Osteocyte (in vitro differentiated cells): ENCODE measurements at regions not wholly inside any gene's neighbourhood (a gene's known extent, or its start where the extent isn't known, plus 50 kb on each side); places are given as distances from the start of the nearest gene placed in this dataset.

Source experiments
- DNase-seq: peaks from one replicate; pipeline ENCODE4 v3.0.0; 2021; ENCODE audit warnings: mixed read lengths; ENCODE audit not compliant: unreplicated experiment; ENCODE audit errors: extremely low spot score
- H3K27ac Mint-ChIP-seq: one replicate; pipeline ENCODE4 v1.8.0; 2021; ENCODE audit warnings: mild to moderate bottlenecking, mixed read lengths; ENCODE audit not compliant: unreplicated experiment
- H3K27me3 Mint-ChIP-seq: one replicate; pipeline ENCODE4 v1.8.0; 2021; ENCODE audit warnings: mixed read lengths; ENCODE audit not compliant: unreplicated experiment
- H3K36me3 Mint-ChIP-seq: one replicate; pipeline ENCODE4 v1.8.0; 2021; ENCODE audit warnings: mixed read lengths; ENCODE audit not compliant: unreplicated experiment
- H3K4me1 Mint-ChIP-seq: one replicate; pipeline ENCODE4 v1.8.0; 2021; ENCODE audit warnings: mixed read lengths; ENCODE audit not compliant: unreplicated experiment
- H3K4me3 Mint-ChIP-seq: one replicate; pipeline ENCODE4 v1.8.0; 2021; ENCODE audit warnings: mild to moderate bottlenecking, moderate library complexity, mixed read lengths; ENCODE audit not compliant: unreplicated experiment
- H3K9me3 Mint-ChIP-seq: one replicate; pipeline ENCODE4 v1.8.0; 2021; ENCODE audit warnings: mixed read lengths; ENCODE audit not compliant: unreplicated experiment
- TF ChIP-seq, protein P1 (sequence below): fragments of 200-600 bp; sonication (generic); IDR thresholded peaks from 2 replicates; pipeline ENCODE4 v1.5.0; 2021; ENCODE audit warnings: antibody characterized with exemption, mild to moderate bottlenecking, moderate library complexity

DNA sequence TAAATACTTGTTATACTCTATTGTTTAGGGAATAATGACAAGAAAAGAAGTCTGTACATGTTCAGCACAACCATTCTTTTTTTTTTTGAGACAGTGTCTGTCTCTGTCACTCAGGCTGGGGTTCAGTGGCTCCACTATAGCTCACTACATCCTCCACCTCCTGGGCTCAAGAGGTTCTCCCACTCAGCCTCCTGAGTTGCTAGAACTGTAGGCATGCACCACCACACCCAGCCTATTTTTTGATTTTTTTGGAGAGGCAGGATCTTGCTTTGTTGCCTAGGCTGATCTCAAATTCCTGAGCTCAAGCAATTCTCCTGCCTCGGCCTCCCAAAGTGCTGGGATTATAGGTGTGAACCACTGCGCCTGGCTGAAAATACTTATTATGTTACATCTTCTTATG lies 250.0 kb downstream of the MIAT start:
- no peaks in the 10 kb centered on the region for H3K36me3 Mint-ChIP-seq
- TF ChIP-seq, protein P1, sequence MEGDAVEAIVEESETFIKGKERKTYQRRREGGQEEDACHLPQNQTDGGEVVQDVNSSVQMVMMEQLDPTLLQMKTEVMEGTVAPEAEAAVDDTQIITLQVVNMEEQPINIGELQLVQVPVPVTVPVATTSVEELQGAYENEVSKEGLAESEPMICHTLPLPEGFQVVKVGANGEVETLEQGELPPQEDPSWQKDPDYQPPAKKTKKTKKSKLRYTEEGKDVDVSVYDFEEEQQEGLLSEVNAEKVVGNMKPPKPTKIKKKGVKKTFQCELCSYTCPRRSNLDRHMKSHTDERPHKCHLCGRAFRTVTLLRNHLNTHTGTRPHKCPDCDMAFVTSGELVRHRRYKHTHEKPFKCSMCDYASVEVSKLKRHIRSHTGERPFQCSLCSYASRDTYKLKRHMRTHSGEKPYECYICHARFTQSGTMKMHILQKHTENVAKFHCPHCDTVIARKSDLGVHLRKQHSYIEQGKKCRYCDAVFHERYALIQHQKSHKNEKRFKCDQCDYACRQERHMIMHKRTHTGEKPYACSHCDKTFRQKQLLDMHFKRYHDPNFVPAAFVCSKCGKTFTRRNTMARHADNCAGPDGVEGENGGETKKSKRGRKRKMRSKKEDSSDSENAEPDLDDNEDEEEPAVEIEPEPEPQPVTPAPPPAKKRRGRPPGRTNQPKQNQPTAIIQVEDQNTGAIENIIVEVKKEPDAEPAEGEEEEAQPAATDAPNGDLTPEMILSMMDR: no peak
- peaks cover 21% of the 10 kb centered on the region for H3K4me1 Mint-ChIP-seq
- no peak overlapping the region for H3K4me3 Mint-ChIP-seq
- H3K27ac Mint-ChIP-seq: no peak overlapping the region
- no peaks in the 10 kb centered on the region for H3K9me3 Mint-ChIP-seq
- H3K27me3 Mint-ChIP-seq: no peaks in the 10 kb centered on the region
- DNase-seq: no peak

DNA sequence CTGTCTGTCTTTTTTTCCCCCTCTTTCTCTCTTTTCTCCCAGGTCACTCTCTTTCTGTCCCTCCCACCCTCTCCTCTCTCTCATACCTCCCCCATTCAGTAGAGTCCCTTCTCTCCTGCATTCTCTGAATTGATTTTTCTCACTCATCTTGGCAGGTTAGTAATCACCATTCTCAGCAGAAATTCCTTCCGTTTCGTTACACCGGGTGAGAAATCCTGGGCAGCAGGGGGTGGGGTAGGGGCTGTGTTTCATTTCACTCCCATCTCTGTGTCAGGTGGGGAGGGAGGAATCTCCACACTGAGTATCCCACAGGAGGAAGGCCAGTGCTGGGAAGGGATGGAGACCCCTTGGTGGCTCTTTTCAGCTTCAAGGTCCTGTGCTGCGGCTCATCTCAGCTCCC lies 253.5 kb downstream of the MIAT start:
- Mint-ChIP-seq H3K27ac (no peak overlapping the region), H3K4me1 (no peaks in the 10 kb centered on the region), H3K27me3 (no peaks in the 10 kb centered on the region), H3K4me3 (no peak overlapping the region), H3K9me3 (no peaks in the 10 kb centered on the region), H3K36me3 (no peaks in the 10 kb centered on the region)
- TF ChIP-seq, protein P1: no peak
- DNase-seq: no peak

DNA sequence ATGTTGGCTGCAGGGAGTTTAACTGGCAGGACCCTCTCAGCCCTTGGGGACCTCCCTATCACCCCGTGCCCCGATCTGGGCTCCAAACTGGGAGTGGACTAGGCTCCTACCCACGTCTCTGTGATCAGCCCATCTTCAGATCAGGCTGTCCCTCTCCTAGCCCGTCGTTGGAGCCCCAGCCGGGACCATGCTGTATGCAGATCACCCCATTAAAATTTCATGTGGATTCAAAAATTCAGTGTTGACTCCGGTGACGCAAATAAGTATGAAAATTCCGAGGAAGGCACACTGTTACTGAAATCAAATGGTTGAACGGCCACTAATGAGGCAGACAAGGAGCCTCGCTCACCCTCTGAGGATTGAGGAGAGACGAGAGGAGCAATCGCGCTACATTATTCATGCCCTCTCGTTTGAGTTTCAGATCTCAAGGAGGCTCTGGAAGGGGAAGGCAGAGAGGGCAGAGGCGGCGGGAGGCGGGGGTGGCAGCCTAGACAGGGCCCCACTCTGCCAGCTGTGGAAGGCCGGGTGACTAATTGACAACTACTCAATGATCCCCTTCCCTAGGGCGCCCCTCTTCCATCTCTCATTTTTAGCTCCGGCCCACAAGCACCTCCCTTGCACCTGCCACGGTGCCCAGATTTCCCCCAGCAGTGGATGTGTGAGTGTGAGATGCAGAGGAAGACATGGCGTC lies 255.4 kb downstream of the MIAT start:
- DNase-seq: no peak
- Mint-ChIP-seq H3K27me3 (no peaks in the 10 kb centered on the region), H3K9me3 (no peaks in the 10 kb centered on the region), H3K27ac (no peak overlapping the region), H3K4me3 (no peak overlapping the region), H3K4me1 (no peaks in the 10 kb centered on the region), H3K36me3 (no peaks in the 10 kb centered on the region)
- TF ChIP-seq, protein P1: no peak

DNA sequence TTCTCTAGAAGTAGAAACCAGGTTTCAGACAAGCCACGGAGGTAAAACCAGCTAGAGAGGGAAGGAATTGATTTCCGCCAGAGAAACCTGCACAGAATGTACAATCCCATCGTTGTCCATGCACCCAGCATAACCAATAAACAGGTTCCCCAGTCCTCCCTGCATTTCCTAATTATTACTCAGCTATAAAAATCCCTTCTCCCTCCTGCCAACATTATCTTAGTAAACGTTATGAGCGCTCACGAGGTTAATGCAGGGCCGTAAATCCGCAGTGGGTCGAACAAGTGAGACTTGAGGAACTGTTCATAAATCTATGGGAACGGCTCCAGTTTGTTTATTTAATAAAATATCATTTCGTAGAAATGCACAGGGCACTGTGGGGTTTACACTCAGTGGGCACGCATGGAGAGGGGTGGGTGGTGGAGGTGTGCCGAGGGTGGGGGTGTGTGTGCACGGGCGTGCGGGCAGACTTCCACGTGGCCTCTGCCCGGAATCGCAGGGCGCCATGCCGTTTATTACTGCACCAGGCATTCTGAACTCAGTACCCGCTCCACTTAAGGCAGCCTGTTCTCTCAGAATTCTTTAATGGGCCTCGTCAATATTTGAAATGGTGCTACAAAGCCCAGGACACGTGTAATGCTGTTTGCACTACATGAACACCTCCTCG lies 257.3 kb downstream of the MIAT start:
- no peaks in the 10 kb centered on the region for H3K36me3 Mint-ChIP-seq
- H3K4me1 Mint-ChIP-seq: no peaks in the 10 kb centered on the region
- no peak overlapping the region for H3K27ac Mint-ChIP-seq
- H3K4me3 Mint-ChIP-seq: no peak overlapping the region
- no peaks in the 10 kb centered on the region for H3K27me3 Mint-ChIP-seq
- H3K9me3 Mint-ChIP-seq: no peaks in the 10 kb centered on the region
- TF ChIP-seq, protein P1: no peak
- DNase-seq: no peak

DNA sequence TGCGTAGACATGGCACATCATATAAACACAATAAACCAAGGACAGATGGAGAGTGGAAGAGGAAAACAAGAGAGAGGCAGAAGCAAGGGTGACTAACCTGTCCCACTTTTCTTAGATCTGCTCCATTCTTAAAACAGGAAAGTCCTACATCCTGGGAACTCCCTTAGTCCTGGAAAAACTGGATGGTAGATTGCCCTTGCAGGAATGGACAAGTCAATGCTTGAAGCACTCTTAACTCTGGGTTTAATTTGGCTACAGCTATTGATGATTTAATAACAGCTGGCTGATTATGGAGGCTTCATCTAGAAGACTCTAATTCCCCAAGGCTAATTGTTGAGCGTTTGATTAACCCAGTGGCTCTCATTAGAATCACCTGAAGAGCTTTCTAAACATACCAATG lies 258.8 kb downstream of the MIAT start:
- no peak overlapping the region for H3K4me3 Mint-ChIP-seq
- no peaks in the 10 kb centered on the region for H3K9me3 Mint-ChIP-seq
- H3K27me3 Mint-ChIP-seq: no peaks in the 10 kb centered on the region

More for the DNA sequence above, 258.8 kb downstream of the MIAT start:
- no peak overlapping the region for H3K27ac Mint-ChIP-seq
- TF ChIP-seq, protein P1: no peak
- H3K36me3 Mint-ChIP-seq: no peaks in the 10 kb centered on the region
- no peak for DNase-seq
- H3K4me1 Mint-ChIP-seq: no peaks in the 10 kb centered on the region
